GM23338 (cell line): ENCODE measurements at regions not wholly inside any gene's neighbourhood (a gene's known extent, or its start where the extent isn't known, plus 50 kb on each side); places are given as distances from the start of the nearest gene placed in this dataset.

ENCODE experiments used
- CREB1 ChIP-seq: fragments of 250-450 bp; sonication (Bioruptor Pico); IDR thresholded peaks from 2 replicates; pipeline ENCODE4 v1.5.0; 2020; ENCODE audit warnings: low read depth, mild to moderate bottlenecking, moderate library complexity
- CTCF ChIP-seq, 2 experiments: fragments of 200-600 bp in 1 of 2; sonication (generic) in 1 of 2; conservative IDR thresholded peaks; 2 replicates each; pipeline versions ENCODE4 v1.5.1 to v1.6.1; 2016 to 2017; ENCODE audit warnings: antibody characterized with exemption in 2 of 2, low read depth in 2 of 2, mild to moderate bottlenecking in 2 of 2, moderate library complexity in 1 of 2
- ETS1 ChIP-seq: IDR thresholded peaks from 2 replicates; pipeline ENCODE4 v1.6.1; 2016; ENCODE audit warnings: antibody characterized with exemption
- EZH2 ChIP-seq: fragments of 200-600 bp; sonication (generic); IDR thresholded peaks from one replicate; pipeline ENCODE4 v1.8.0; 2017; ENCODE audit warnings: antibody characterized with exemption, mild to moderate bottlenecking, low read depth; ENCODE audit not compliant: unreplicated experiment
- EZH2phosphoT487 ChIP-seq: fragments of 200-600 bp; sonication (generic); IDR thresholded peaks from one replicate; pipeline ENCODE4 v1.8.1; 2018; ENCODE audit warnings: antibody characterized with exemption; ENCODE audit not compliant: unreplicated experiment
- JUNB ChIP-seq: IDR thresholded peaks from one replicate; pipeline ENCODE4 v1.6.1; 2016; ENCODE audit warnings: antibody characterized with exemption; ENCODE audit not compliant: unreplicated experiment
- NANOG ChIP-seq: IDR thresholded peaks from 2 replicates; pipeline ENCODE4 v1.6.1; 2016; ENCODE audit warnings: antibody characterized with exemption, borderline replicate concordance
- POLR2AphosphoS5 ChIP-seq: IDR thresholded peaks from 2 replicates; pipeline ENCODE4 v1.6.1; 2016; ENCODE audit warnings: antibody characterized with exemption, low read depth
- STAT1 ChIP-seq: IDR thresholded peaks from one replicate; pipeline ENCODE4 v1.6.1; 2016; ENCODE audit warnings: antibody characterized with exemption; ENCODE audit not compliant: unreplicated experiment
- ZNF114 ChIP-seq: fragments of 250-450 bp; sonication (Bioruptor Pico); IDR thresholded peaks from 2 replicates; pipeline ENCODE4 v1.5.0; 2020; ENCODE audit warnings: mild to moderate bottlenecking, moderate library complexity
- TF ChIP-seq, protein P1 (sequence below): IDR thresholded peaks from one replicate; pipeline ENCODE4 v1.6.1; 2018; ENCODE audit warnings: antibody characterized with exemption; ENCODE audit not compliant: unreplicated experiment

GRCh38 chr5:124393584-124394379 lies 352.7 kb downstream of the ZNF608 start:
- TF ChIP-seq CTCF (conservative IDR thresholded peaks at IDR 0.05; ENCODE audit: low read depth in 2 of 2) (no peak), POLR2AphosphoS5 (no peak), EZH2phosphoT487 (no peak), CREB1 (CRISPR knock-in tag) (no peak), EZH2 (no peak), JUNB (no peak), ETS1 (no peak), ZNF114 (CRISPR knock-in tag) (no peak), STAT1 (no peak), NANOG (no peak)
- TF ChIP-seq, protein P1, sequence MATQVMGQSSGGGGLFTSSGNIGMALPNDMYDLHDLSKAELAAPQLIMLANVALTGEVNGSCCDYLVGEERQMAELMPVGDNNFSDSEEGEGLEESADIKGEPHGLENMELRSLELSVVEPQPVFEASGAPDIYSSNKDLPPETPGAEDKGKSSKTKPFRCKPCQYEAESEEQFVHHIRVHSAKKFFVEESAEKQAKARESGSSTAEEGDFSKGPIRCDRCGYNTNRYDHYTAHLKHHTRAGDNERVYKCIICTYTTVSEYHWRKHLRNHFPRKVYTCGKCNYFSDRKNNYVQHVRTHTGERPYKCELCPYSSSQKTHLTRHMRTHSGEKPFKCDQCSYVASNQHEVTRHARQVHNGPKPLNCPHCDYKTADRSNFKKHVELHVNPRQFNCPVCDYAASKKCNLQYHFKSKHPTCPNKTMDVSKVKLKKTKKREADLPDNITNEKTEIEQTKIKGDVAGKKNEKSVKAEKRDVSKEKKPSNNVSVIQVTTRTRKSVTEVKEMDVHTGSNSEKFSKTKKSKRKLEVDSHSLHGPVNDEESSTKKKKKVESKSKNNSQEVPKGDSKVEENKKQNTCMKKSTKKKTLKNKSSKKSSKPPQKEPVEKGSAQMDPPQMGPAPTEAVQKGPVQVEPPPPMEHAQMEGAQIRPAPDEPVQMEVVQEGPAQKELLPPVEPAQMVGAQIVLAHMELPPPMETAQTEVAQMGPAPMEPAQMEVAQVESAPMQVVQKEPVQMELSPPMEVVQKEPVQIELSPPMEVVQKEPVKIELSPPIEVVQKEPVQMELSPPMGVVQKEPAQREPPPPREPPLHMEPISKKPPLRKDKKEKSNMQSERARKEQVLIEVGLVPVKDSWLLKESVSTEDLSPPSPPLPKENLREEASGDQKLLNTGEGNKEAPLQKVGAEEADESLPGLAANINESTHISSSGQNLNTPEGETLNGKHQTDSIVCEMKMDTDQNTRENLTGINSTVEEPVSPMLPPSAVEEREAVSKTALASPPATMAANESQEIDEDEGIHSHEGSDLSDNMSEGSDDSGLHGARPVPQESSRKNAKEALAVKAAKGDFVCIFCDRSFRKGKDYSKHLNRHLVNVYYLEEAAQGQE = no peak
